ENCODE measurements at regions not wholly inside any gene's neighbourhood (a gene's known extent, or its start where the extent isn't known, plus 50 kb on each side); places are given as distances from the start of the nearest gene placed in this dataset.
"Not testable (repeated sequence)": the region's sequence is repeated elsewhere in the genome, so short reads cannot be mapped to it uniquely, and the experiment has no call there.

DNA sequence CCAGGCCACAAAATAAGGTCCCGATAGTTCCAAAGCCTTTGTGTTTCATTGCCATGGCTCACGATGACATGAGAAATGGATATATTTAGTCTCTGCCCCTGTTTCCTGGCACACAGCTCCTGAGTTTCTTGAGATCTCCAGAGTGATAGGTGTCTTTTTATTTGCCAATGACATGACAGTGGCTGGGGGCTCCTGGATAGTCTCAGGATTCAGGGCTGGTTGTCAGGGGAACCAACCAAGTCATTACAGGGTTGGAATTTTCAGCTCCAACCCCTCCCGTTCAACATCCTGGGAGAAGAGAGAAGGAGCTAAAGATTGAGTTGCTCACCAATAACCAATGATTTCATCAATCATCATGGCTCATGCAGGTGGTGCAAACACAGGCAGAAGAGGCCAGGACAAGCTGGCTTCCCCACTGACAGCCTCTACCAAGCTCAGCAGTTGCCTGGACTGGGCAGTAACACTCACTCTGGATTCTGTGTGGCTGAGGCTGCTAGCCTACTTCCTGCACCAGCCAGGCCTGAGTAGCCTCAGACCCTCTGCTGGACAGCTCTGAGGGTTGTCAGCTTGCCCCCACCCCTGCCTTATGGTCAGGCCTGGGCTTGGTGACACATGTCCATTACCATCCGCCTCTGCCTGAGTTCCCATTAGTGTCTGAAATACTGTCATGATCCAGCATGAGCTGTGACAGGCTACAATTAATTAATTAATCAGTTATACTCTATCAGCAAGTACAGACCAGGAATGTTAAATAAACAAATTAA, 534.4 kb upstream of the CDH5 start:
- H3K9me3 ChIP-seq (ENCODE audit: control insufficient read depth, low read length, poor library complexity, severe bottlenecking): no peaks in the 10 kb centered on the region
- Mint-ChIP-seq H3K4me3 (no peak overlapping the region), H3K4me1 (no peaks in the 10 kb centered on the region), H3K36me3 (ENCODE audit: low read depth) (no peaks in the 10 kb centered on the region), H3K27ac (no peak overlapping the region), H3K27me3 (no peaks in the 10 kb centered on the region)
- ATAC-seq (no peak), DNase-seq (no peak)

DNA sequence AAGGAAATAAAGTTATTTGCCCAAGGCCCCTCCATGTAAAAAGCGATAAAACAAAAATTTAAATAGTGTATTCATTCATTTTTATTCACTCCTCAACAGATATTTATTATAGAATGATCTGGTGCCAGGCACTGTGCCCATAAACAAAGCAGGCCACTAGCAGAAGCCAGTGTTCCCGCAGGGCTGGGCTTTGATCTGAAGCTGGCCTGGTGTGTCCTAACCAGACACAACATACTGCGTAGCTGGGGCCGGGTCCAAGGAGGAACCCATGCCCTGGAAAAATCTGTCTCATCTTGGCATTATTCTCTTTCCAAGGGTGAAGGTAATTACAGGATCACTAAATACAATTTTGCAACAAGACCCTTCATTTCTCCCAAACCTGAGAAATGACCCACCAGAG, 537.4 kb upstream of the CDH5 start:
- no peaks in the 10 kb centered on the region for H3K36me3 Mint-ChIP-seq (ENCODE audit: low read depth)
- H3K4me3 Mint-ChIP-seq: no peak overlapping the region
- no peaks in the 10 kb centered on the region for H3K27me3 Mint-ChIP-seq
- no peaks in the 10 kb centered on the region for H3K4me1 Mint-ChIP-seq
- H3K27ac Mint-ChIP-seq: no peak overlapping the region
- ATAC-seq: no peak
- H3K9me3 ChIP-seq (ENCODE audit: control insufficient read depth, low read length, poor library complexity, severe bottlenecking): no peaks in the 10 kb centered on the region
- DNase-seq: no peak

DNA sequence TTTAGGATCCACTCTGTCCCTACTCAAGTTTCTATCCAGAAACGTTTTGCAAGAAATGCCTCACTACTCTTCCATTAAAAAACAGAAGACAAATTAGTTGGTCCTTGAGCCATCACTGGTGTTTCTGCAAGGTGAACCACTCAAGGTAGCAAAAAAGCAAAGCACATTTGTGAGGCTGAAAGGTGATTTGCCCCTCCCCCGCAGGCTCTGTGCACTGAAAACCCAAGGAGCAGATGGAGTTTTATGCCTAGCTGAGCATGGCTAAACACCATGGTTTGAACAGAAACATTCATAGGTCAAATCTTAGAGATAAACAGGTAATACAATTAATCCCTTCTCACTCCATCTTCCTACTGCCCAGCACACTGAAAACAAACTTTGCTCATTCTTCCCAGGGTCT, 538.2 kb upstream of the CDH5 start:
- no peak for DNase-seq
- no peak for ATAC-seq

GRCh38 chr16:65827231-65827630, 539.3 kb upstream of the CDH5 start:
- H3K27ac Mint-ChIP-seq: no peak overlapping the region
- DNase-seq (no peak), ATAC-seq (no peak)
- no peak overlapping the region for H3K4me3 Mint-ChIP-seq
- H3K4me1 Mint-ChIP-seq: no peaks in the 10 kb centered on the region
- H3K27me3 Mint-ChIP-seq: no peaks in the 10 kb centered on the region
- H3K36me3 Mint-ChIP-seq (ENCODE audit: low read depth): no peaks in the 10 kb centered on the region
- no peaks in the 10 kb centered on the region for H3K9me3 ChIP-seq (ENCODE audit: control insufficient read depth, low read length, poor library complexity, severe bottlenecking)

More for the DNA sequence above, 538.2 kb upstream of the CDH5 start:
- Mint-ChIP-seq H3K4me1 (no peaks in the 10 kb centered on the region), H3K4me3 (no peak overlapping the region), H3K36me3 (ENCODE audit: low read depth) (no peaks in the 10 kb centered on the region), H3K27me3 (no peaks in the 10 kb centered on the region), H3K27ac (no peak overlapping the region)
- H3K9me3 ChIP-seq (ENCODE audit: control insufficient read depth, low read length, poor library complexity, severe bottlenecking): no peaks in the 10 kb centered on the region

DNA sequence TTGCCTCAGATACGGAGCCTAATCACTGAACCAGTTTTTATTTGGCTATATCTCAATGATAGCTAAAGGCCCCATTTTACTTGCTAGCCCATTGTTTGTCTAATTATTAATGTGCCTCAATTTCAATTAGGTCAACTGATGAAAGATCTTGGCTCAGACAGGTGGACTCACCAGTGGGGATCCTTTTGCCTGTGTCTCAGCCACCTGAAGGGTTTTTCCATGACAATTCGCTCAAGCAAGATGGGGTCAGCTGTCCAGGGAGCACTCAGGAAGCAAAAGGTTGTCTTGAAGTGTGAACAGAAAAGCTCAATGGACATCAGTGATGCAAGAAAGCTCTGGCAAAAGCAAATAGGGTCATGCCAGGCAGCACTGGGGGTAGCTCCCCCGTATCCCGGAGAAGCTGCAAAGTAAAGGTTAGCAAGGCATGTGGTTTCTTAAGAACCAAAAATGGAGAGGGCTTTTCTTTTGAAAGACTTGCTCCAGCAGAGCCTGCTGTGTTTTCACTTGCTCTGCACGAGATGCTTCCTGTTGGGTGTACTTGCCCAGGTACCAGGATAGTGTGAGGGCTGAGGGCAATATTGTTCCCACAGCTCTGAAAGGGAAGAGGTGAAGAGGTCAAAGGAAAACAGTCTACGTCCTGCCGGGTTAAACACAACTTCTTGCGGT, 541.2 kb upstream of the CDH5 start:
- Mint-ChIP-seq H3K27ac (no peak overlapping the region), H3K4me1 (no peaks in the 10 kb centered on the region), H3K27me3 (no peaks in the 10 kb centered on the region), H3K36me3 (ENCODE audit: low read depth) (no peaks in the 10 kb centered on the region), H3K4me3 (no peak overlapping the region)
- DNase-seq: no peak
- H3K9me3 ChIP-seq (ENCODE audit: control insufficient read depth, low read length, poor library complexity, severe bottlenecking): no peaks in the 10 kb centered on the region
- ATAC-seq: no peak

DNA sequence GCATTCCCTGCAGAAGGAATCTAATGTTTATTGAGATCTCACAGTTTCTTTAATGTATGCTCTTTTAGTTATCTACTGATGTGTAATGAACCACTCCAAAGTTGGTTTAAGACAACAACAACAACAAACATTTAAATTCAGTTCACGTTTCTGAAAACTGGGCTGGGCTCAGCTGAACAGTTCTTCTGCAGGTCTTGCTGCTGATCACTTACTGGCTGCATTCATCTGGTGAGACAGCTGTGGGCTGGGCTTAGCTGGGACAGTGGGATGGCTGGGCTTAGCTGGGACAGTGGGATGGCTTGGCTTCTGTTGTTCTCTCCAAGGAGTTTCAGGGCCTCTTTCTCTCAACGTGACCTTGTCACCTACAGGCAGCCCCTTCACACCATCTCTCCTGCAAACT, 544.3 kb upstream of the CDH5 start:
- DNase-seq (no peak), ATAC-seq (no peak)
- no peaks in the 10 kb centered on the region for H3K27me3 Mint-ChIP-seq
- no peak overlapping the region for H3K27ac Mint-ChIP-seq
- H3K9me3 ChIP-seq (ENCODE audit: control insufficient read depth, low read length, poor library complexity, severe bottlenecking): no peaks in the 10 kb centered on the region
- H3K4me3 Mint-ChIP-seq: no peak overlapping the region
- no peaks in the 10 kb centered on the region for H3K4me1 Mint-ChIP-seq
- no peaks in the 10 kb centered on the region for H3K36me3 Mint-ChIP-seq (ENCODE audit: low read depth)

DNA sequence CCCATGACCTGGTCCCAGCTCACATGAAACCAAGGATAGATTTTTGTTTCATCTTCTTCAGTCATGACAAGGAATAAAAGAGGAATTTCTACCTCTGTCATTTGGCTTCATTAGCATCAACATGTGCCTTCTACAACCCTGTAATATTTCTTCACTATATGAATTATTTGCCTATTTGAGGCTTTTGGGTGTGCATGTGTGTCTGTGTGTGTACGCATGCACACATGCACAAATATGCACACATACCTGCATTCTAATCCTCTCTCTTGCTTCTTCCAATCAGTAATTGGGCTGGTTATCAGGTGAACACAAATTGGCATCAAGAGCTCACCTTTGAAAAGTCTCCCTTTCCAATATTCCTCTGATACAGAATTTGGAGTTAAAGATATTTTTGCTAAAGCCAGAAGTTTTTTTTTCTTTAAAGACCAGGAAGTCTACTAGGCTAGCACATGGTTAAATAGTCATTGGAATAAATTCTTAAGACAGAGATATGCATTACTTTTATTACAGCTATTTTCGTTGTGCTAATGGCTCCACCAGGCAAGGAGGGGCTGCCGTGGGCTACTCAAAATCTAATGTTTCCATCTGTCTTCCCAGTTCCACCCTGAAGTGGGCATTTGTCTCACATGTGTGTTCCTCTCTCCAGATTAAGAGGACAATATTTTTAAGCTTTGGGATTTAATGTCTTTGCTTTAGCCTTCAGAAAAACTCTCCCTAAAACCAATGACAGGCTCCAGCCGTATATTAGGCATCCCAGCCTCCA, 547.2 kb upstream of the CDH5 start:
- Mint-ChIP-seq H3K4me1 (no peaks in the 10 kb centered on the region), H3K27ac (no peak overlapping the region), H3K4me3 (no peak overlapping the region), H3K27me3 (no peaks in the 10 kb centered on the region), H3K36me3 (ENCODE audit: low read depth) (no peaks in the 10 kb centered on the region)
- ATAC-seq (no peak), DNase-seq (no peak)
- no peaks in the 10 kb centered on the region for H3K9me3 ChIP-seq (ENCODE audit: control insufficient read depth, low read length, poor library complexity, severe bottlenecking)

DNA sequence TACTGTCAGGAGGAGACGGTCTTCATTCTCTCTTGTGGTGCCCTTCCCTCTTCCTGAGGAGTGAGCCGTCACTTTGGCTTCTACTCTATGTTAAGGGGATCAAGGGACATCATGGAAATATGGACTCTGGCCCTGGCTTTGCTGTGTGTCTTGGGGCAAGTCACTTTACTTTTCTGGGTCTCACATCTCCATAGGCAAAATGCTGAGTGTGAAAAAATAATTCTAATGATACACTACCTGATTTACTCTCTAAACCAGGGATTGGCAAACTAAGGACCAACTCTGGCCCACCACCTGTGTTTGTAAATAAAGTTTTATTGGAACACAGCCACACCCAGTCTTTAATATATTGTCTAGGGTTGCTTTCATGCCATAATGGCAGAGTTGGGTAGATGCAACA, 548.7 kb upstream of the CDH5 start:
- Mint-ChIP-seq H3K4me1 (no peaks in the 10 kb centered on the region), H3K36me3 (ENCODE audit: low read depth) (no peaks in the 10 kb centered on the region)

GRCh38 chr16:65817066-65817465, 549.4 kb upstream of the CDH5 start:
- H3K27me3 Mint-ChIP-seq: no peaks in the 10 kb centered on the region
- no peak overlapping the region for H3K27ac Mint-ChIP-seq
- H3K9me3 ChIP-seq (ENCODE audit: control insufficient read depth, low read length, poor library complexity, severe bottlenecking): no peaks in the 10 kb centered on the region
- no peaks in the 10 kb centered on the region for H3K36me3 Mint-ChIP-seq (ENCODE audit: low read depth)
- ATAC-seq (no peak), DNase-seq (no peak)
- H3K4me1 Mint-ChIP-seq: no peaks in the 10 kb centered on the region
- no peak overlapping the region for H3K4me3 Mint-ChIP-seq

More for the DNA sequence above, 548.7 kb upstream of the CDH5 start:
- Mint-ChIP-seq H3K27me3 (no peaks in the 10 kb centered on the region), H3K27ac (no peak overlapping the region), H3K4me3 (no peak overlapping the region)
- DNase-seq: no peak
- ATAC-seq: no peak
- H3K9me3 ChIP-seq (ENCODE audit: control insufficient read depth, low read length, poor library complexity, severe bottlenecking): no peaks in the 10 kb centered on the region

GRCh38 chr16:65816556-65816955, 549.9 kb upstream of the CDH5 start:
- ATAC-seq (no peak), DNase-seq (no peak)
- H3K4me3 Mint-ChIP-seq: no peak overlapping the region
- no peaks in the 10 kb centered on the region for H3K27me3 Mint-ChIP-seq
- no peak overlapping the region for H3K27ac Mint-ChIP-seq
- no peaks in the 10 kb centered on the region for H3K4me1 Mint-ChIP-seq
- H3K9me3 ChIP-seq (ENCODE audit: control insufficient read depth, low read length, poor library complexity, severe bottlenecking): no peaks in the 10 kb centered on the region
- no peaks in the 10 kb centered on the region for H3K36me3 Mint-ChIP-seq (ENCODE audit: low read depth)

DNA sequence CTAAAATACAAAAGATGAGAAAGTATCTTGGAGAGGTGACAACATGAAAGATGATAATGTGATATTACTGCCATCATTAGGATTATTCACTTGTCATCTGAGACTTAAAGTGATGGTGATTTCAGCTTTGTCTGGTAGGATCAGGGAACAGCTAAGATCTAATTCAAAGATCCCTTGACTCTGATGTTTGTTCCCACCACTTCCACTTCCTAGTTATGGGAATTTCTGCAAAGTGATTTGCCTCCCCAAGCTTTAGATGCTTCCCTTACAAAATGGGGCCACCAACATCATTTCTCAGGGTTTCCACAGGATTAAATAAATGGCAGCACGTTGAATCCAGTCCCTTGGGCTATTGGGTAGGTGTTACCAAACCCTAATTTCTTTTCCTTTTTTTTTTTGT, 550.8 kb upstream of the CDH5 start:
- no peaks in the 10 kb centered on the region for H3K27me3 Mint-ChIP-seq
- no peak overlapping the region for H3K27ac Mint-ChIP-seq
- DNase-seq: no peak
- H3K4me1 Mint-ChIP-seq: no peaks in the 10 kb centered on the region
- no peaks in the 10 kb centered on the region for H3K36me3 Mint-ChIP-seq (ENCODE audit: low read depth)
- H3K9me3 ChIP-seq (ENCODE audit: control insufficient read depth, low read length, poor library complexity, severe bottlenecking): no peaks in the 10 kb centered on the region
- ATAC-seq: no peak
- H3K4me3 Mint-ChIP-seq: no peak overlapping the region

GRCh38 chr16:65813879-65814278, 552.6 kb upstream of the CDH5 start:
- not testable (repeated sequence) for H3K9me3 ChIP-seq (ENCODE audit: control insufficient read depth, low read length, poor library complexity, severe bottlenecking); H3K27ac Mint-ChIP-seq

DNA sequence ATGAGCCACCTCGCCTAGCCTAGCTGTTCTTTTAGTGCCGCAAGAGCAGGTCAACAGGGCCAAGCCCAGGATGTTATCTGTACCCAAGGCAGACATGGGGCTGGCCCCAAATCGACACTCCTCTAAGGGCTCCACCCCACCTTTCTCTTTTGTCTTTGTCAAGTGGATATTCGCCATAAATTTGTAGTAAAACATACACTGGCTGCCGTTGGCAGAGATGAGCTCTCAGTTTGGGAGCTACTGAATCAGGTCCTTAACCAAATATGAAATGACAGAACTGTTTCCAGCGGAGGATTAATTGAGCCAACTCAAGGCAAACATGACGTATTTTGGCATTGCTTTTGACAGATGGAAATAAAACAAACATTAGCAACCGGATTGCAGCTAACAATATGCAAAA, 556.9 kb upstream of the CDH5 start:
- no peak for DNase-seq
- ATAC-seq: no peak

More at GRCh38 chr16:65813879-65814278, 552.6 kb upstream of the CDH5 start:
- DNase-seq; H3K36me3 Mint-ChIP-seq (ENCODE audit: low read depth); H3K4me1 Mint-ChIP-seq; H3K4me3 Mint-ChIP-seq; ATAC-seq; H3K27me3 Mint-ChIP-seq: not testable (repeated sequence)

More for the DNA sequence above, 556.9 kb upstream of the CDH5 start:
- Mint-ChIP-seq H3K4me1 (no peaks in the 10 kb centered on the region), H3K4me3 (no peak overlapping the region), H3K27ac (no peak overlapping the region), H3K27me3 (no peaks in the 10 kb centered on the region), H3K36me3 (ENCODE audit: low read depth) (no peaks in the 10 kb centered on the region)
- no peaks in the 10 kb centered on the region for H3K9me3 ChIP-seq (ENCODE audit: control insufficient read depth, low read length, poor library complexity, severe bottlenecking)
